ENCODE measurements at regions not wholly inside any gene's neighbourhood (a gene's known extent, or its start where the extent isn't known, plus 50 kb on each side); places are given as distances from the start of the nearest gene placed in this dataset.

- Histone ChIP-seq H3K9me3 (ENCODE audit: control insufficient read depth in 4 of 4, low read length in 3 of 4) (no peaks in the 10 kb centered on the region), H3K27me3 (ENCODE audit: control insufficient read depth in 4 of 4, insufficient read depth in 4 of 4, low read length in 3 of 4) (peaks cover 0 to 12% (median 5%) of the 10 kb centered on the region in 4 donors), H3K4me3 (ENCODE audit: low read depth in 1 of 3, low read length in 3 of 3) (no peak overlapping the region), H3K27ac (ENCODE audit: low read depth in 1 of 2, low read length in 2 of 2) (no peak overlapping the region), H3K36me3 (ENCODE audit: control insufficient read depth in 4 of 4, insufficient read depth in 3 of 4, low read depth in 1 of 4, low read length in 3 of 4) (no peaks in the 10 kb centered on the region), H3K4me1 (ENCODE audit: control insufficient read depth in 4 of 4, insufficient read depth in 4 of 4, low read length in 3 of 4) (no peaks in the 10 kb centered on the region), H3K9ac (ENCODE audit: low read depth in 1 of 2, low read length in 2 of 2) (no peak overlapping the region)
- no peak for DNase-seq (ENCODE audit: low spot score)
- TF ChIP-seq JUND (IDR thresholded peaks at IDR 0.05) (no peak), YY1 (IDR thresholded peaks at IDR 0.05) (no peak), ZBTB33 (IDR thresholded peaks at IDR 0.05) (no peak), EGR1 (IDR thresholded peaks at IDR 0.05; ENCODE audit: low read depth in 2 of 2) (no peak), HNF4A (conservative IDR thresholded peaks at IDR 0.05) (no peak), NR2F2 (IDR thresholded peaks at IDR 0.05) (no peak), RAD21 (IDR thresholded peaks at IDR 0.05) (no peak), ATF3 (IDR thresholded peaks at IDR 0.05) (no peak), FOXA2 (IDR thresholded peaks at IDR 0.05) (no peak), GABPA (IDR thresholded peaks at IDR 0.05 in 1 of 2, conservative IDR thresholded peaks at IDR 0.05 in 1 of 2) (no peak), TAF1 (conservative IDR thresholded peaks at IDR 0.05) (no peak), MAX (IDR thresholded peaks at IDR 0.05) (no peak), HNF4G (IDR thresholded peaks at IDR 0.05) (no peak), CTCF (IDR thresholded peaks at IDR 0.05; ENCODE audit: low read depth, low read length, missing input control) (no peak), RXRA (IDR thresholded peaks at IDR 0.05) (no peak)
- WGBS: 69% methylated on average over 4 of the region's 4 CpGs
Observed at GRCh38 chr10:128900456-128900855, 566.6 kb upstream of the MGMT start.

- Histone ChIP-seq H3K27me3 (ENCODE audit: control insufficient read depth in 4 of 4, insufficient read depth in 4 of 4, low read length in 3 of 4) (peaks cover 0 to 12% (median 5%) of the 10 kb centered on the region in 4 donors), H3K27ac (ENCODE audit: low read depth in 1 of 2, low read length in 2 of 2) (no peak overlapping the region)
- no peak for TF ChIP-seq HNF4G (IDR thresholded peaks at IDR 0.05)
- no peak for TF ChIP-seq MAX (IDR thresholded peaks at IDR 0.05)
- no peak for TF ChIP-seq ZBTB33 (IDR thresholded peaks at IDR 0.05)
Observed at GRCh38 chr10:128901236-128901635, 565.8 kb upstream of the MGMT start.

More at GRCh38 chr10:128901236-128901635, 565.8 kb upstream of the MGMT start:
- Histone ChIP-seq H3K9me3 (ENCODE audit: control insufficient read depth in 4 of 4, low read length in 3 of 4) (no peaks in the 10 kb centered on the region), H3K4me3 (ENCODE audit: low read depth in 1 of 3, low read length in 3 of 3) (no peak overlapping the region), H3K4me1 (ENCODE audit: control insufficient read depth in 4 of 4, insufficient read depth in 4 of 4, low read length in 3 of 4) (no peaks in the 10 kb centered on the region), H3K9ac (ENCODE audit: low read depth in 1 of 2, low read length in 2 of 2) (no peak overlapping the region), H3K36me3 (ENCODE audit: control insufficient read depth in 4 of 4, insufficient read depth in 3 of 4, low read depth in 1 of 4, low read length in 3 of 4) (no peaks in the 10 kb centered on the region)
- no peak for DNase-seq (ENCODE audit: low spot score)

All from liver (tissue), 8 donors.